ENCODE measurements at regions not wholly inside any gene's neighbourhood (a gene's known extent, or its start where the extent isn't known, plus 50 kb on each side); places are given as distances from the start of the nearest gene placed in this dataset.

GRCh38 chr13:90719461-90719860 lies 628.0 kb upstream of the MIR17HG start:
- TF ChIP-seq CTCF (IDR thresholded peaks at IDR 0.05; ENCODE audit: low read depth, low read length) (no peak), EZH2phosphoT487 (IDR thresholded peaks at IDR 0.05; ENCODE audit: low read depth) (no peak)

All from OCI-LY3 (cell line).